ENCODE measurements at regions not wholly inside any gene's neighbourhood (a gene's known extent, or its start where the extent isn't known, plus 50 kb on each side); places are given as distances from the start of the nearest gene placed in this dataset.

GRCh38 chr2:123363826-123364225 is 661.3 kb upstream of the CNTNAP5 start:
- Mint-ChIP-seq H3K36me3 (no peaks in the 10 kb centered on the region), H3K4me1 (peaks cover 1% of the 10 kb centered on the region), H3K9me3 (peaks cover 0 to 7% (median 3%) of the 10 kb centered on the region in 7 donors), H3K4me3 (no peak overlapping the region), H3K27ac (no peak overlapping the region), H3K27me3 (ENCODE audit: low read depth in 3 of 3) (peaks cover 0 to 1% (median 0%) of the 10 kb centered on the region in 3 donors)
- Histone ChIP-seq H3K27me3 (ENCODE audit: control insufficient read depth in 2 of 2, insufficient read depth in 2 of 2, low read length in 2 of 2) (no peaks in the 10 kb centered on the region), H3K9me3 (replicated peaks in 1 of 2; ENCODE audit: control insufficient read depth in 1 of 2, insufficient read depth in 1 of 2, low read length in 2 of 2) (no peaks in the 10 kb centered on the region), H4K20me1 (ENCODE audit: insufficient read depth, low read length) (no peaks in the 10 kb centered on the region), H3K36me3 (replicated peaks in 1 of 2; ENCODE audit: control insufficient read depth in 1 of 2, insufficient read depth in 2 of 2, low read length in 2 of 2) (no peaks in the 10 kb centered on the region), H3K4me1 (ENCODE audit: control insufficient read depth in 1 of 2, insufficient read depth in 2 of 2, low read length in 2 of 2) (no peaks in the 10 kb centered on the region), H3K4me2 (replicated peaks; ENCODE audit: extremely low read depth, low read length, poor library complexity, severe bottlenecking) (no peak overlapping the region), H3K79me2 (ENCODE audit: insufficient read depth, low read length) (no peaks in the 10 kb centered on the region), H3K9ac (ENCODE audit: insufficient read depth, low read length, poor library complexity, severe bottlenecking) (no peak overlapping the region), H2AFZ (ENCODE audit: insufficient read depth, low read depth, low read length, poor library complexity, severe bottlenecking) (no peak overlapping the region), H3K4me3 (replicated peaks in 1 of 3; ENCODE audit: low read depth in 2 of 3, low read length in 3 of 3) (no peak overlapping the region), H3K27ac (ENCODE audit: low read depth in 1 of 2, low read length in 2 of 2) (no peak overlapping the region)
- intact Hi-C loops (cut with micrococcal nuclease) = no loop called here
- DNase-seq = no peak
- WGBS (ENCODE audit: insufficient coverage) = no CpG with 5 or more reads among the region's 2 CpGs
- no peak for TF ChIP-seq CTCF (IDR thresholded peaks at IDR 0.05)

GRCh38 chr2:123364243-123364896 is 660.7 kb upstream of the CNTNAP5 start:
- H3K27me3 ChIP-seq (ENCODE audit: control insufficient read depth in 2 of 2, insufficient read depth in 2 of 2, low read length in 2 of 2) = no peaks in the 10 kb centered on the region
- no peaks in the 10 kb centered on the region for H3K36me3 ChIP-seq (replicated peaks in 1 of 2; ENCODE audit: control insufficient read depth in 1 of 2, insufficient read depth in 2 of 2, low read length in 2 of 2)
- no peak overlapping the region for H3K27ac ChIP-seq (ENCODE audit: low read depth in 1 of 2, low read length in 2 of 2)
- H3K4me2 ChIP-seq (replicated peaks; ENCODE audit: extremely low read depth, low read length, poor library complexity, severe bottlenecking) = no peak overlapping the region
- H3K9me3 ChIP-seq (replicated peaks in 1 of 2; ENCODE audit: control insufficient read depth in 1 of 2, insufficient read depth in 1 of 2, low read length in 2 of 2) = no peaks in the 10 kb centered on the region
- intact Hi-C loops (cut with micrococcal nuclease) = no loop called here
- no peaks in the 10 kb centered on the region for H3K36me3 Mint-ChIP-seq
- no peak overlapping the region for H3K9ac ChIP-seq (ENCODE audit: insufficient read depth, low read length, poor library complexity, severe bottlenecking)
- H2AFZ ChIP-seq (ENCODE audit: insufficient read depth, low read depth, low read length, poor library complexity, severe bottlenecking) = no peak overlapping the region
- peaks cover 0 to 7% (median 3%) of the 10 kb centered on the region in 7 donors for H3K9me3 Mint-ChIP-seq
- peaks cover 1% of the 10 kb centered on the region for H3K4me1 Mint-ChIP-seq
- H4K20me1 ChIP-seq (ENCODE audit: insufficient read depth, low read length) = no peaks in the 10 kb centered on the region
- no peak overlapping the region for H3K4me3 ChIP-seq (replicated peaks in 1 of 3; ENCODE audit: low read depth in 2 of 3, low read length in 3 of 3)
- no peak overlapping the region for H3K4me3 Mint-ChIP-seq
- peaks cover 0 to 1% (median 0%) of the 10 kb centered on the region in 3 donors for H3K27me3 Mint-ChIP-seq (ENCODE audit: low read depth in 3 of 3)
- TF ChIP-seq CTCF (IDR thresholded peaks at IDR 0.05) = no peak
- no peaks in the 10 kb centered on the region for H3K4me1 ChIP-seq (ENCODE audit: control insufficient read depth in 1 of 2, insufficient read depth in 2 of 2, low read length in 2 of 2)
- no peaks in the 10 kb centered on the region for H3K79me2 ChIP-seq (ENCODE audit: insufficient read depth, low read length)
- 40% methylated on average over 1 of the region's 3 CpGs for WGBS (ENCODE audit: insufficient coverage)
- no peak overlapping the region for H3K27ac Mint-ChIP-seq
- no peak for DNase-seq

Measured in CD14-positive monocyte (primary cell).